ENCODE measurements at regions not wholly inside any gene's neighbourhood (a gene's known extent, or its start where the extent isn't known, plus 50 kb on each side); places are given as distances from the start of the nearest gene placed in this dataset.
"Not testable (repeated sequence)": the region's sequence is repeated elsewhere in the genome, so short reads cannot be mapped to it uniquely, and the experiment has no call there.

- POLR2A ChIA-PET, result no interaction called here
- TF ChIP-seq, protein P1, sequence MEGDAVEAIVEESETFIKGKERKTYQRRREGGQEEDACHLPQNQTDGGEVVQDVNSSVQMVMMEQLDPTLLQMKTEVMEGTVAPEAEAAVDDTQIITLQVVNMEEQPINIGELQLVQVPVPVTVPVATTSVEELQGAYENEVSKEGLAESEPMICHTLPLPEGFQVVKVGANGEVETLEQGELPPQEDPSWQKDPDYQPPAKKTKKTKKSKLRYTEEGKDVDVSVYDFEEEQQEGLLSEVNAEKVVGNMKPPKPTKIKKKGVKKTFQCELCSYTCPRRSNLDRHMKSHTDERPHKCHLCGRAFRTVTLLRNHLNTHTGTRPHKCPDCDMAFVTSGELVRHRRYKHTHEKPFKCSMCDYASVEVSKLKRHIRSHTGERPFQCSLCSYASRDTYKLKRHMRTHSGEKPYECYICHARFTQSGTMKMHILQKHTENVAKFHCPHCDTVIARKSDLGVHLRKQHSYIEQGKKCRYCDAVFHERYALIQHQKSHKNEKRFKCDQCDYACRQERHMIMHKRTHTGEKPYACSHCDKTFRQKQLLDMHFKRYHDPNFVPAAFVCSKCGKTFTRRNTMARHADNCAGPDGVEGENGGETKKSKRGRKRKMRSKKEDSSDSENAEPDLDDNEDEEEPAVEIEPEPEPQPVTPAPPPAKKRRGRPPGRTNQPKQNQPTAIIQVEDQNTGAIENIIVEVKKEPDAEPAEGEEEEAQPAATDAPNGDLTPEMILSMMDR (IDR thresholded peaks at IDR 0.05; ENCODE audit: insufficient read depth, low read length, missing control alignments), result no peak
- no peak overlapping the region for H3K4me3 ChIP-seq (ENCODE audit: low read depth, low read length)
- no peak for DNase-seq (ENCODE audit: low read depth, low spot score)
- CTCF ChIA-PET, result interaction anchor here (1.4 kb wide), 1 partner anchor 185 kb away, joined by 3 read pairs; no protein-coding TSS in a partner anchor
These were observed 88.5 kb upstream of the SLC25A48 start for GRCh38 chr5:135745897-135746500.

DNA sequence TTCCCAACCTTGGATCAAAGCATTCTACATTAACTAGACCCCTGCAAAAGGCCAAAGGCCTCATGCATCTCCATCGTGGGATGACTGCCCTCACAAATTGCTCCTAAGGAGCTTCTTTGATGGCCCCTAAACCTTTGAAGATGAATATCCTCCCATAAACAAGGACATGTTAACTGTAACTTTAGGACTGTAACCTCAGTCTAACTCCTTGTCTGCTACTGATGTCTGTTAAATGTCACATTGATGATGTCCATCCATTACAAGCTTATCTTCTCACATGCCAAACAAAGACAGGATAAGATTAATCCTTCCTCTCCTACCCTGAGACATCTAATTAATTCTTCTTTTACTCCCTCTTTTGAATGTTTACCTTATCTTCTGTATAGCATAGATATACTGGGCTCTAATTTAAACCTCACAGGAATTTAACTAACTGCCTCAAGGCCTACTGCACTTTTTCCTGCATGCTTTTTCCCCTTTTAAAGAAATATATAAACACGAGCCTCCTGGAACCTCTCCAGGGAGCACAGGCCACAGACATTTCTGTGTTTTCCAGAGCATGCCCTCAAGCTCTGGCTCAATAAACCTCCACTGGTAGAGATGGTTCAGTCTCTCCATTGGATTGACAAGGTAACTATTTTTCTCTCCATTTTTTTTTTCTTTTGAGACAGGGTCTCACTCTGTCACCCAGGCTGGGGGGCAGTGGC, 90.6 kb upstream of the SLC25A48 start:
- DNase-seq (ENCODE audit: low read depth, low spot score), result no peak
- no peak overlapping the region for H3K4me3 ChIP-seq (ENCODE audit: low read depth, low read length)

GRCh38 chr5:135743181-135743580, 91.3 kb upstream of the SLC25A48 start:
- TF ChIP-seq, protein P1 (IDR thresholded peaks at IDR 0.05; ENCODE audit: insufficient read depth, low read length, missing control alignments), result no peak
- POLR2A ChIA-PET, result no interaction called here
- CTCF ChIA-PET, result interaction anchor here (1.3 kb wide), 1 partner anchor 14 kb away, joined by 3 read pairs; no protein-coding TSS in a partner anchor
- no peak overlapping the region for H3K4me3 ChIP-seq (ENCODE audit: low read depth, low read length)
- DNase-seq (ENCODE audit: low read depth, low spot score), result no peak

More for the DNA sequence above, 90.6 kb upstream of the SLC25A48 start:
- ChIA-PET POLR2A (no interaction called here), CTCF (interaction anchor here (1.3 kb wide), 1 partner anchor 15 kb away, joined by 3 read pairs; no protein-coding TSS in a partner anchor)
- TF ChIP-seq, protein P1 (IDR thresholded peaks at IDR 0.05; ENCODE audit: insufficient read depth, low read length, missing control alignments), result no peak

GRCh38 chr5:135742240-135742639, 92.2 kb upstream of the SLC25A48 start:
- H3K4me3 ChIP-seq (ENCODE audit: low read depth, low read length); CTCF ChIA-PET; DNase-seq (ENCODE audit: low read depth, low spot score); POLR2A ChIA-PET: not testable (repeated sequence)

GRCh38 chr5:135741040-135741439, 93.4 kb upstream of the SLC25A48 start:
- TF ChIP-seq, protein P1 (IDR thresholded peaks at IDR 0.05; ENCODE audit: insufficient read depth, low read length, missing control alignments), result no peak
- no peak for DNase-seq (ENCODE audit: low read depth, low spot score)
- ChIA-PET CTCF (no interaction called here), POLR2A (no interaction called here)
- H3K4me3 ChIP-seq (ENCODE audit: low read depth, low read length), result no peak overlapping the region

GRCh38 chr5:135740475-135740874, 94.0 kb upstream of the SLC25A48 start:
- ChIA-PET CTCF (no interaction called here), POLR2A (no interaction called here)
- H3K4me3 ChIP-seq (ENCODE audit: low read depth, low read length), result no peak overlapping the region
- DNase-seq (ENCODE audit: low read depth, low spot score), result no peak
- TF ChIP-seq, protein P1 (IDR thresholded peaks at IDR 0.05; ENCODE audit: insufficient read depth, low read length, missing control alignments), result no peak
